GM12872 (cell line): ENCODE measurements at regions not wholly inside any gene's neighbourhood (a gene's known extent, or its start where the extent isn't known, plus 50 kb on each side); places are given as distances from the start of the nearest gene placed in this dataset.

Source experiments
- TF ChIP-seq, protein P1 (sequence below): IDR thresholded peaks from 3 replicates; pipeline ENCODE4 v1.5.1; 2011; ENCODE audit warnings: low read depth, mild to moderate bottlenecking, low read length, moderate library complexity; ENCODE audit not compliant: insufficient read depth

- TF ChIP-seq, protein P1, sequence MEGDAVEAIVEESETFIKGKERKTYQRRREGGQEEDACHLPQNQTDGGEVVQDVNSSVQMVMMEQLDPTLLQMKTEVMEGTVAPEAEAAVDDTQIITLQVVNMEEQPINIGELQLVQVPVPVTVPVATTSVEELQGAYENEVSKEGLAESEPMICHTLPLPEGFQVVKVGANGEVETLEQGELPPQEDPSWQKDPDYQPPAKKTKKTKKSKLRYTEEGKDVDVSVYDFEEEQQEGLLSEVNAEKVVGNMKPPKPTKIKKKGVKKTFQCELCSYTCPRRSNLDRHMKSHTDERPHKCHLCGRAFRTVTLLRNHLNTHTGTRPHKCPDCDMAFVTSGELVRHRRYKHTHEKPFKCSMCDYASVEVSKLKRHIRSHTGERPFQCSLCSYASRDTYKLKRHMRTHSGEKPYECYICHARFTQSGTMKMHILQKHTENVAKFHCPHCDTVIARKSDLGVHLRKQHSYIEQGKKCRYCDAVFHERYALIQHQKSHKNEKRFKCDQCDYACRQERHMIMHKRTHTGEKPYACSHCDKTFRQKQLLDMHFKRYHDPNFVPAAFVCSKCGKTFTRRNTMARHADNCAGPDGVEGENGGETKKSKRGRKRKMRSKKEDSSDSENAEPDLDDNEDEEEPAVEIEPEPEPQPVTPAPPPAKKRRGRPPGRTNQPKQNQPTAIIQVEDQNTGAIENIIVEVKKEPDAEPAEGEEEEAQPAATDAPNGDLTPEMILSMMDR, result no peak
These were observed 175.2 kb upstream of the FERMT1 start for GRCh38 chr20:6298049-6298448.

DNA sequence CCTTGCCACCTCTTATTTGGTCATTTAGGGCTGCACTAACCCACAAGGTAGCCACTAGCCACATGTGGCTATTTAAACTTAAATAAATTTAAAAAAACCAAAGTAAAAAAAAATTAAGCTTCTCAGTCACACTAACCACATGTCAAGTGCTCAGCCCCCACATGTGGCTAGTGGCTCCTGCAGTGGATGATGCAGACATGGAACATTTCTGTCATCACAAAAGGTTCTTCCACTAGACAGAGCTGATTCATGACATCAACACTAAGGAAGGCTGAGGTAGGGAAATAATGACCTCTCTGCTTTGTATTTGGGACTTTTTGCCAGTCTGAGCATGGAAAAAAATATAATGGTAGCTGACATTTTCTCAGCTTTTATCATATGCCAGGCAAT, 173.0 kb upstream of the FERMT1 start:
- TF ChIP-seq, protein P1, result no peak

GRCh38 chr20:6295127-6295866, 172.5 kb upstream of the FERMT1 start:
- TF ChIP-seq, protein P1, result no peak

DNA sequence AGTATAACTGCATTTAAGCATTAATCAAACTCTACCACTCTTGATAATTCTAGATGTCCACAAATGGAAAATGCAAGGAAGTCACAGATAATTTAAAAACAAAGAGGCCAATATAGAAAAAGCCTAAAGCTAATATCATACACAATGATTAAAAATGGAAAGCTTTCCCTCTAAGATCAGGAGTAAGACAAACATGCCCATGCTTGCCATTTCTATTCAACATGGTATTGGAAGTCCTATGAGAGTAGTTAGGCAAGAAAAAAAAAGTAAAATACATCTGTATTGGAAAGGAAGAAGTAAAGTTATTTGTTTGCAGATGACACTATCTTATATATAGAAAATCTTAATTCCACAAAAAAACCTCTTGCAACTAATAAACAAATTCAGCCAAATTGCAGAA, 164.6 kb upstream of the FERMT1 start:
- TF ChIP-seq, protein P1, result no peak

GRCh38 chr20:6282642-6283041, 159.8 kb upstream of the FERMT1 start:
- TF ChIP-seq, protein P1, result no peak

- TF ChIP-seq, protein P1, result no peak
These were observed 154.9 kb upstream of the FERMT1 start for GRCh38 chr20:6277661-6278240.

- TF ChIP-seq, protein P1, result no peak
These were observed 146.5 kb upstream of the FERMT1 start for GRCh38 chr20:6269168-6269873.
